Osteocyte (in vitro differentiated cells): ENCODE measurements at regions not wholly inside any gene's neighbourhood (a gene's known extent, or its start where the extent isn't known, plus 50 kb on each side); places are given as distances from the start of the nearest gene placed in this dataset.

Experiments used
- DNase-seq: peaks from one replicate; pipeline ENCODE4 v3.0.0; 2021; ENCODE audit warnings: mixed read lengths; ENCODE audit not compliant: unreplicated experiment; ENCODE audit errors: extremely low spot score
- H3K27ac Mint-ChIP-seq: one replicate; pipeline ENCODE4 v1.8.0; 2021; ENCODE audit warnings: mild to moderate bottlenecking, mixed read lengths; ENCODE audit not compliant: unreplicated experiment
- H3K27me3 Mint-ChIP-seq: one replicate; pipeline ENCODE4 v1.8.0; 2021; ENCODE audit warnings: mixed read lengths; ENCODE audit not compliant: unreplicated experiment
- H3K36me3 Mint-ChIP-seq: one replicate; pipeline ENCODE4 v1.8.0; 2021; ENCODE audit warnings: mixed read lengths; ENCODE audit not compliant: unreplicated experiment
- H3K4me1 Mint-ChIP-seq: one replicate; pipeline ENCODE4 v1.8.0; 2021; ENCODE audit warnings: mixed read lengths; ENCODE audit not compliant: unreplicated experiment
- H3K4me3 Mint-ChIP-seq: one replicate; pipeline ENCODE4 v1.8.0; 2021; ENCODE audit warnings: mild to moderate bottlenecking, moderate library complexity, mixed read lengths; ENCODE audit not compliant: unreplicated experiment
- H3K9me3 Mint-ChIP-seq: one replicate; pipeline ENCODE4 v1.8.0; 2021; ENCODE audit warnings: mixed read lengths; ENCODE audit not compliant: unreplicated experiment
- TF ChIP-seq, protein P1 (sequence below): fragments of 200-600 bp; sonication (generic); IDR thresholded peaks from 2 replicates; pipeline ENCODE4 v1.5.0; 2021; ENCODE audit warnings: antibody characterized with exemption, mild to moderate bottlenecking, moderate library complexity

DNA sequence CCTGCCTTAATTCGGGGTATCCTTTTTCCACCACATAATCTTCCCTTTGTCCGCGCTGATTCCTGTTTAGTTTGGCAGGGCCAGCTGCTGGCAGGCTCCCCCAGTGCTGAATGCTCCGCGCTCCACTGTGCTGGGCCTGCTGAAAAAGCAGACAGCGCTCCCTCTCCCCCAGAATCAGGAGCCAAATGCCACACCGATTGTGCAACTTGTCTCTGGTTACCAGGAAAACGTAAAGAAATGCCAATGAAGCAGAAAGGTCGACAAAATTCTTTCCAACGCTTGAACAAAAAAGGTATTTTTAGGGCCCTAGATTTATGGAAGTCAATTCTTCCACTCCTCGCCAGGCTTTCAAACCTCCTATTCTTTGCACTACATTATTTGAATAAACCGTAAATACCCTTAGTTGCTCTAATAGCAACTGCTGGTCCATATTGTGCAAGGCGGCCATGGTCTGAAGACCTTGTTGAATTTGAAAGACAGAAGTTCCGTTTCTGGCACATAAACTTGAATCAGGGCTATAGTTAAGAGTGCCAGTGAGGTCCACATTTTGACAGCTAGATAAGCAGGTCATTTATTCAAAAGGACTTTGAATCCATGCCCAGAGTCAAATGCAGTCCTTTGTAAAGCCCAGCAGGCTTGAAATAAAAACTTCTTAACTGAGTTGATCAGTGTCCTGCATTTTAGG lies 206.7 kb upstream of the RFC3 start:
- no peak for DNase-seq
- H3K4me1 Mint-ChIP-seq: peaks cover 8% of the 10 kb centered on the region
- TF ChIP-seq, protein P1, sequence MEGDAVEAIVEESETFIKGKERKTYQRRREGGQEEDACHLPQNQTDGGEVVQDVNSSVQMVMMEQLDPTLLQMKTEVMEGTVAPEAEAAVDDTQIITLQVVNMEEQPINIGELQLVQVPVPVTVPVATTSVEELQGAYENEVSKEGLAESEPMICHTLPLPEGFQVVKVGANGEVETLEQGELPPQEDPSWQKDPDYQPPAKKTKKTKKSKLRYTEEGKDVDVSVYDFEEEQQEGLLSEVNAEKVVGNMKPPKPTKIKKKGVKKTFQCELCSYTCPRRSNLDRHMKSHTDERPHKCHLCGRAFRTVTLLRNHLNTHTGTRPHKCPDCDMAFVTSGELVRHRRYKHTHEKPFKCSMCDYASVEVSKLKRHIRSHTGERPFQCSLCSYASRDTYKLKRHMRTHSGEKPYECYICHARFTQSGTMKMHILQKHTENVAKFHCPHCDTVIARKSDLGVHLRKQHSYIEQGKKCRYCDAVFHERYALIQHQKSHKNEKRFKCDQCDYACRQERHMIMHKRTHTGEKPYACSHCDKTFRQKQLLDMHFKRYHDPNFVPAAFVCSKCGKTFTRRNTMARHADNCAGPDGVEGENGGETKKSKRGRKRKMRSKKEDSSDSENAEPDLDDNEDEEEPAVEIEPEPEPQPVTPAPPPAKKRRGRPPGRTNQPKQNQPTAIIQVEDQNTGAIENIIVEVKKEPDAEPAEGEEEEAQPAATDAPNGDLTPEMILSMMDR: no peak
- H3K27ac Mint-ChIP-seq: peak overlapping the region; percentile 62
- peak overlapping the region; percentile 50 for H3K4me3 Mint-ChIP-seq
- H3K27me3 Mint-ChIP-seq: peaks cover 4% of the 10 kb centered on the region
- H3K9me3 Mint-ChIP-seq: no peaks in the 10 kb centered on the region
- H3K36me3 Mint-ChIP-seq: no peaks in the 10 kb centered on the region

DNA sequence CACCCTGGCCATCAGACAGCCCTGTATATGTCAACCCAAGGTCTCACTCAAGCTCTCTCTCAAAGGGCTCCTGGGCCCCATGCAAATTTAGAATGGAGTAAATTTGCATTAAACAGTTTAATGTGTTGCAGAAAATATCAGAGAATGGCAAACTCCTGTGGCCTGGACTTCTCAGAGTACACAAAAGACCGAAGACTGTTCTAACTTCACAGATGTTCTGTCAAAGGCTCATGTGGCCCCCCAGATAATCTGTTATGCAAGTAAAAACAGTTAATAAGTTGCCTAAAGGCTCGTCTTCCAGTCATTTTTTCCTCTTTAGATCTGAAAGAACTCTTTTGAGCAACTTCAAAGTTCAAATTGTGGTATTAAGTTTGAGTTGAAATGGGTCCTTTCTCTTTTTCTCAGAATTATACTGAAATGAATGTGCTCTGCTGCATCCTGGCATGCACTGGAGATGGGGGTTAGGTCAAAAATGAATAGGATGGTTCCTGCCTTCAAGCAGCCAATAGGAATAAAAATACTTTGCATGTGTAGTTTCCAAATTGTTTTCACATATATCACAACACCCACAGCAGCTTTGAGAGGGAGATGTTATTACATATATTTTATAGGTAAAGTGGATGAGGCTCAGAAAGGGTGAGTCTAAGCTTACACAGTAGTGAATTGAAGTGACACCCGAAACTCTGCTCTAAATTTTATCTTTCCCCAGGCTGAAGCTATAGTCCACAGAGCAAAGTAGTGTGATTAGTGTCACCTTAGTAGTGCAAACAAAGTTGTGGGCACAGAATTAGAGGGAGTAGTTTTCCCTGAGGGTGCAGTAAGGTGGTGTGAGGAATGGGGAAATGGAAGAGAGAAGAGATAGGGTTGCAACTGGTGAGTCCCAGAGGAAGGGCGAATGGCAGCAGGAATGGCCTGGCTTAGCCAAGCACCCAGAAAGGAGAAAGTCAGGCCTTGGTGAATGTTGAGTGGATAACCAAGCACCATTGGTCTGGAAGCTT lies 205.0 kb upstream of the RFC3 start:
- Mint-ChIP-seq H3K27me3 (peaks cover 4% of the 10 kb centered on the region), H3K36me3 (no peaks in the 10 kb centered on the region), H3K4me3 (no peak overlapping the region), H3K9me3 (peaks cover 4% of the 10 kb centered on the region), H3K27ac (no peak overlapping the region), H3K4me1 (peaks cover 8% of the 10 kb centered on the region)
- no peak for DNase-seq
- TF ChIP-seq, protein P1: no peak

- no peak overlapping the region for H3K27ac Mint-ChIP-seq
- peaks cover 4% of the 10 kb centered on the region for H3K27me3 Mint-ChIP-seq
- no peaks in the 10 kb centered on the region for H3K36me3 Mint-ChIP-seq
- peaks cover 9% of the 10 kb centered on the region for H3K4me1 Mint-ChIP-seq
- TF ChIP-seq, protein P1: no peak
- DNase-seq: no peak
- no peak overlapping the region for H3K4me3 Mint-ChIP-seq
- H3K9me3 Mint-ChIP-seq: peaks cover 4% of the 10 kb centered on the region
Measured at GRCh38 chr13:33615436-33615835, 202.5 kb upstream of the RFC3 start.

GRCh38 chr13:33616130-33616529 lies 201.8 kb upstream of the RFC3 start:
- H3K27ac Mint-ChIP-seq: no peak overlapping the region
- TF ChIP-seq, protein P1: no peak
- peaks cover 4% of the 10 kb centered on the region for H3K9me3 Mint-ChIP-seq
- DNase-seq: no peak
- peaks cover 2% of the 10 kb centered on the region for H3K4me1 Mint-ChIP-seq
- H3K27me3 Mint-ChIP-seq: peaks cover 4% of the 10 kb centered on the region
- no peak overlapping the region for H3K4me3 Mint-ChIP-seq
- H3K36me3 Mint-ChIP-seq: no peaks in the 10 kb centered on the region

DNA sequence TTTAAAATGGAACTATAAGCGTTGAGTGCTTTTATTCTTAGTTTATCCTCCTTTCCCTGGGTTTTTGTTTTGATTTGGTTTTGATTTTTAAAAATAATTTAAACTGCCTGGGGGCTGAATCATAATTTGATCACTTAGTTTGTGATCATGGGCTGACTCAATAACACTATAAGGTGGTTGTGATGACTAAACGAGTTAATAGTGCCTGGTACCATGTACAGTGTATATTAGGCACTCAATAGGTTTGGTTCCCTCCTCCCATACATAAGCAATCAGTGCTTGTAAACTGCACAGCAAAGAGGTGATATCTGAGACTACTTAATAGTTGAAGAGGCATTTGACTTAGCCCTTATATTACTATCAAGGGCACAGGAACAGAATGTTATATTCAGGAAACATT lies 200.9 kb upstream of the RFC3 start:
- H3K4me3 Mint-ChIP-seq: no peak overlapping the region
- TF ChIP-seq, protein P1: no peak
- peaks cover 2% of the 10 kb centered on the region for H3K4me1 Mint-ChIP-seq
- peaks cover 4% of the 10 kb centered on the region for H3K27me3 Mint-ChIP-seq
- peaks cover 4% of the 10 kb centered on the region for H3K9me3 Mint-ChIP-seq
- DNase-seq: no peak
- no peaks in the 10 kb centered on the region for H3K36me3 Mint-ChIP-seq
- no peak overlapping the region for H3K27ac Mint-ChIP-seq
